IMR-90 (cell line): ENCODE measurements at regions not wholly inside any gene's neighbourhood (a gene's known extent, or its start where the extent isn't known, plus 50 kb on each side); places are given as distances from the start of the nearest gene placed in this dataset.

Source experiments
- POLR2A ChIP-seq: IDR thresholded peaks from 2 replicates; pipeline ENCODE4 v1.6.1; 2012; ENCODE audit warnings: mild to moderate bottlenecking, low read depth, low read length
- RAD21 ChIP-seq: IDR thresholded peaks from 2 replicates; pipeline ENCODE4 v1.6.1; 2012; ENCODE audit warnings: low read length, improper control_type of control experiment
- TF ChIP-seq, protein P1 (sequence below): conservative IDR thresholded peaks from 2 replicates; pipeline ENCODE4 v1.5.1; 2012; ENCODE audit warnings: mild to moderate bottlenecking, low read depth, low read length, improper control_type of control experiment

DNA sequence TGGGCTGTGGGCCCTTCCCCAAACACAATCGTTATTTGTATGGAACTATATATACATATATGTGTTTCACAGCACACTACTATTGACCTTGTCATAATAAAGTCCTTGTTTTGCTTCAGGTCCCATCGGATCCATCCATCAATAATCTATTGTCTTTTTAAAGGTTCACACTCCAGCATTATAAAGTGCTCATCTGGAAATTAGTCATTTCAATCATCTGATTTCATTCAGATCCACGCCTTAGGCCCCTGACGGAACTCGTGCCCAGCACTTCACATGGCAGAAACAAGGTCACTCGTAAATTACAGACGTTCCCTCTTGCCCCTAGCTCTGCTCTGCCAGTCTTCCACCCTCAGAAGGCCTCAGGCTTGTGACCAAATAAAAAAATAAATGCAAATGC, 133.1 kb upstream of the PPP2R2D start:
- TF ChIP-seq, protein P1, sequence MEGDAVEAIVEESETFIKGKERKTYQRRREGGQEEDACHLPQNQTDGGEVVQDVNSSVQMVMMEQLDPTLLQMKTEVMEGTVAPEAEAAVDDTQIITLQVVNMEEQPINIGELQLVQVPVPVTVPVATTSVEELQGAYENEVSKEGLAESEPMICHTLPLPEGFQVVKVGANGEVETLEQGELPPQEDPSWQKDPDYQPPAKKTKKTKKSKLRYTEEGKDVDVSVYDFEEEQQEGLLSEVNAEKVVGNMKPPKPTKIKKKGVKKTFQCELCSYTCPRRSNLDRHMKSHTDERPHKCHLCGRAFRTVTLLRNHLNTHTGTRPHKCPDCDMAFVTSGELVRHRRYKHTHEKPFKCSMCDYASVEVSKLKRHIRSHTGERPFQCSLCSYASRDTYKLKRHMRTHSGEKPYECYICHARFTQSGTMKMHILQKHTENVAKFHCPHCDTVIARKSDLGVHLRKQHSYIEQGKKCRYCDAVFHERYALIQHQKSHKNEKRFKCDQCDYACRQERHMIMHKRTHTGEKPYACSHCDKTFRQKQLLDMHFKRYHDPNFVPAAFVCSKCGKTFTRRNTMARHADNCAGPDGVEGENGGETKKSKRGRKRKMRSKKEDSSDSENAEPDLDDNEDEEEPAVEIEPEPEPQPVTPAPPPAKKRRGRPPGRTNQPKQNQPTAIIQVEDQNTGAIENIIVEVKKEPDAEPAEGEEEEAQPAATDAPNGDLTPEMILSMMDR, result no peak
- TF ChIP-seq POLR2A (no peak), RAD21 (no peak)
